ENCODE measurements at regions not wholly inside any gene's neighbourhood (a gene's known extent, or its start where the extent isn't known, plus 50 kb on each side); places are given as distances from the start of the nearest gene placed in this dataset.

DNA sequence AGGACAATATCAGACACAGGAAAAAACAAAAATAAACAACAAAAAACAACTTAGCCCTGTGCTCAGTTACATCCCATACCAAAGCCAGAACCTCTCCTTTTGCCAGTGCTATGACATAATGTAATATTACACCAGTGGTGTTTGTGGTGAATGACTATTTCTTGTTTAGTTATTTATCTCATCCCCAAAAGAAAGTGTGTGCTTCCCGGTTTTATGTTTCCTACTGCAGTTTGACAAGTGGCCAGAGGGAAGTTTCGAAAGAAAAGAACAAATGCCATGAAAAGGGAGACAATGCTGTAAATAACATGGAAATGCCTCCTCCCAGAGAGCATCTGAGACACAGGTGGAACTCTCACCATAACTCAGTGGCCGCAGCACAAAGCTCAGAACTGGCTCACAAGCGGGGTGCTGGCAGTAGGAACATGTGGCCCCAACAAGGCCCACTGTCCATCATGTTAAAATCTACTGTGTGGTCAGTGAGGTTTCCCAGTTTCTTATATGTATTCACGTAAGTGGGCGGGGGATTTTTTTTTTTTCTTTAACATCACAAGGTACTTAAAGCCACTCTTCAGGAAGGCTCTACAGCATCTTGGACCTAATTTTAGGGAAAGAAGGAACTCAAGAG is 158.2 kb downstream of the BARHL2 start:
- no peak for DNase-seq (ENCODE audit: low spot score)

DNA sequence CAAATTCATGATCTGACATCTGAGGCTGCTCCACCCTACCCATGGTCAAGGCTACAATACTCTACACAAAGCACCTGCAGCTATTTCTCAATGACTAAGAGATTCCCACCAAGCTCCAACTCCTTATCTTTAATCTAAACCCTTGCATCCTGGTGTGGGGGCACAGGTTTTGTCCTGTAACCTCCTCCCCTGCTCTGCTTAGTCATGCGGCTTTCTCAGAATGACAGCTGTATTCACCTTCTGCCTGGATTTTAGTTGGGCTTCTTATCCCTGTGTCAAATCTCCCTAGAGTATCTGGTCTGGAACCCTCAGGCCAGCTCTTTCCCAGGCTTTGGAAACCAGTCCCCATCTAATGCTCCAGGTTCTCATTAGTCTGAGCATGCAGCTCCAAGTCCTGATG is 159.0 kb downstream of the BARHL2 start:
- DNase-seq (ENCODE audit: low spot score): no peak

DNA sequence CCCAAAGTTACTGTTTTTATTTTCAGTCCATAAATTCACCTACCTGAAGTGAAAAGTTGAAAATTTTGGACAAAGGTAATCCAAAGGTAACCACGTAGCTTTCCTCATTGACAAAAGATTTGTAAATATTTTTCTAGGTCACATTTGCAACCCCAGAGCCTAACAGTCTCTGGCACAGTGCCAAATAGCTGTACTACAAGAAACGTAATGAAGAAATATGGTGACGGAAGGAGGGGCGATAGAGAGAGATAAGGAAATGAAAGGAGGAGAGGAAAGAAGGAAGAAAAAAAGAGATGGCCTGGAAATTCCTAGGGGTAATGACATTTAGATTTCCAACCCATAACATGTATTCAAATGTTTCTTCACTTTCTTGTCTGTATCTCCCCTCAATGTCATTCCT is 159.4 kb downstream of the BARHL2 start:
- DNase-seq (ENCODE audit: low spot score): no peak

DNA sequence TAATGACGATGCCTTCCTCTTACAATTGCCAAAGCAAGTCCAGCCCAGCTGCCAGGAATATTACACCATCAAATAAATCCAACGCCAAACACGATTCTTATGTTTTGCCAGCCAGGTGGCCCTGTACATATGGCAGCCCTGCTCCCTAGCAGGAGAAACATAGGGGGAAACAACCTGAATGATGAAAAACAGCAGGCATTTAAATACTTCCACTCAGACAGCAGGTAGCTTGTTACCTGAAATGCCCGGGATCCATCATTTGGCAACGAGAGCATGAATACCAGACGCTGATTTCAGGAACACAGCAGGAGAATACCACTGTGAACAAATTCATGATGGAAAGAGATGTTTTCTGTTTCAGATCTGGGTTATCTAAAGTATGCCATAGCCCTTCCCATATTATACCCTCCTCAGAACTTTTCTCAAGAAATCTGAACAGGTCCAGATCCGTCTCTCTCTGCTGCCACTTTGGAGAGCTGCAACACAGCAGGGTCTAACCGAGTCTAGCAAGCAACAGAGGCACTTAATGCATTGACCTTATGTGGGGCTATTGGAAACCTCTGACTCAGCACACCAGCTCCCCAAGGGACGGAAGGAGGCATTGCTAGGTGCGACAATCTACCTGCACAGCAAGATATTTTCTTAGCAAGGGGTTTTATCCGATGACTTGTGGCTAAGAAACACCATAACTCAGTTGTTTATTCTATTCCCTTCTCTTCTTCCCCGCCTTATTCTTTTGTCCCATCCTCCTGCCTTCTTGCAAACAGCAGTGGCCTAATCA is 166.3 kb downstream of the BARHL2 start:
- no peak for DNase-seq (ENCODE audit: low spot score)

DNA sequence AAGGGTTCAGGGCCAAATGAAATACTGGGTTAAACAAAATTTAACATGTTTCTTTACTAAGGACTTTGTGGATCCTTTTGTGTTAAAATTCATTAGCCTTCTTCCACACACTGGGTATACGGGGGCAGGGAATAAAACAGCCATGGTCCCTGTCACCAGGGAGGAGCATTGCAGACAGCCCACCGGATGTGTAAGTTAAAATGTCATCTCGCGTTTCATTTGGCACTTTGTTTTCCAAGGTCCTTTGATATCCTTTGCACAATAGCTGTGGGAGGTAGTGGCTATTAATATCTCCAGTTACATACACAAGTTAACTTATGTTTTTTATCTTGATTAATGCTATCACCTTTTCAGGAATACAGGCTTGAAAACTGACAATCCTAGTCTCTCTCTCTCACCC is 172.7 kb downstream of the BARHL2 start:
- no peak for DNase-seq (ENCODE audit: low spot score)

DNA sequence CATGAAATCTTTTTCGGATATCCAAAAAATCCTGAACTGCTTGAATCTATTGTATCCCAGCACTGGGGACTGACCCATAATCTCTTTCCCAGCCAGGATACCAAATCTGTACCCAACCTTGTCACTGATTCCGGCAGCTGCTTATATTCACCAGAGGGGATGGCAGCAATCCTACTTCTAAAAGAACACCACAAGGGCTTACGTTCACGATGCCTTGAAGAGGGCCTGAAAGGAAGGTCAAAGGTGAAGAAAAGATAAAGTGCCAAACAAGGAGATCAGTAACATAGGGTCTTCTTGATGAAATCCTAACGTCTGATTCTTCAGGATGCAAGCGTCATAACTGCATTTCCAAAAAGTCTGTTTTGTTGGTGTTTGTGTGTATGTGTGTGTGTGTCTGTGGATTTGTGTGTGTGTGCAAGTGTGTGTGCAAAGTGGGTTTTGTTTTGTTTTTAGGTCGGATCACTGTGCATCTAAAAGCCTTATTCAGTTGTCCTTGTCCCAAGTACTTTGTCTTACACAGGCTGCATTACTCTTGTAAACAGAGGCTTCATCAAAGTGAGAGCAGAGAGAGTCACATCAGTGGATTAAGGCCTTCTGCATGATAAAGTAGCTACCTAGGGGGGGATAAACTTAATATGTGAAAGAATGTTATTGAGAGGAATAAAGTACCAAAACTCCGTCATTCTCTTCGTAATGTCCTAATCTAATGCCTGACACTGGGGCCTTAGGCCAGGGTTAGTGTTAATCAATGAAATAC is 179.3 kb downstream of the BARHL2 start:
- no peak for DNase-seq (ENCODE audit: low spot score)

DNA sequence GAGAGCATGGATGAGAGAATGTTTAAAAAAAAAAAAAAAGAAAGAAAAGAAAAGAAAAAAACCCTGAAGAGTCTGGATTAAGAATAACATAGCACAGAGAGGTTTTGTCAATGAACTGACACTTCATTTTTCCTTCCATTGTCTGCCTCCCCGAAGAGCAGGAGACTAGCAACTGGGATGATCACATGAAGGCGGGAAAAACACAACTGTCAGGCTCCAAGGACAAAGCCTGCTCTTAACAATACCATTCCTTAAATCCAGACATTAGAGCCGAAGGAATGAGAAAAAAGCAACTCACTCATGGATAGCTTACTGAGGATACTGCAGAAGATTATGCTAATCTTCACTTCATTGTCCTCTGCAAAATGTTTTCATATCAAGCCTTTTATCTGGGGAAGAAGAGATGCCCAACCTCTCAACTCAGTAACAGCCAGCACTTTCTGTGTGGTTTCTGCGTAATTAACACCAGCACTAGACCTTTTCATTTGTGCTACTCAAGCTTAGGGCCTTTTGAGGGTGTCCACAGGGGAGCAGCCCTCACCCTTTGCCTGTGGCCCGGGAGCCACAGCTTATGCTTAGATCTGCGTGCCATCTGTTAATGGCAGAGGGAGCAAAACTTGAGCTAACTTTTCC is 182.3 kb downstream of the BARHL2 start:
- no peak for DNase-seq (ENCODE audit: low spot score)

DNA sequence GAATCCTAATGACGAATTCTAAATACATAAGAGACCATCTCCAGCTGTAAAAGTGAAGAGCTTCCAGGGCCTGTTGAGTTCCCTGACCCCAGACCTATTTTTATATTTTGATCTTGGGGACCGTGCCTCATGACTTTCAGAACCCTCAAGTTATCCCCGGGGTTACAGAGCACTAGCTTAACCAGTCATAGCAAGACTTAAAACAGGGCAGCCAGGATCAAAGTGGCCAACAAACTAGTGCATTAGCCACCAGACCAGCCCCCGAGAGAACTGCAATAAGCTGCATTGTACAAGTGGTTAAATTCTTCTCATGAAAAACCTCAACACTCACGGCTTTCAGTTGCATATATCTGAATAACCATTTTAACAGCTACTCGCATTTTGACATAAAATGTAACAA is 183.0 kb downstream of the BARHL2 start:
- no peak for DNase-seq (ENCODE audit: low spot score)

DNA sequence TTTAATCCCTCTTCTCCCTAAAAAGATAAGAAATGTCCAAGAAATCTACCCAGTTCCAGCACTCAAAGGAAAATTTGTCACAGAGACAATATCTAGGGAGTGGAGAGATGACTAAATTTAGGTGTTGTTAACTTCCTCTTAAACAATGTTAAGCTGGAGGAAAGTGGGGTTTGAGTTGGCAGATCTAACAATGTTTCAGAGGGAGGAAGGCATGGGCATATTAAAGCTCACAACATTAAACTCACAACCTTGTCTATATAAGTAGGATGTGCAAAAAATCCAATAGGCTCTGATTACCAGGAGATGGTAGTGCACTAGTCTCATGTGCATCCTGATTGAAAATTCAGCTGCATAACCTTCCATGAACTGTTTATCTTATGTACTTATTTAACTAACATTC is 190.1 kb downstream of the BARHL2 start:
- DNase-seq (ENCODE audit: low spot score): no peak

DNA sequence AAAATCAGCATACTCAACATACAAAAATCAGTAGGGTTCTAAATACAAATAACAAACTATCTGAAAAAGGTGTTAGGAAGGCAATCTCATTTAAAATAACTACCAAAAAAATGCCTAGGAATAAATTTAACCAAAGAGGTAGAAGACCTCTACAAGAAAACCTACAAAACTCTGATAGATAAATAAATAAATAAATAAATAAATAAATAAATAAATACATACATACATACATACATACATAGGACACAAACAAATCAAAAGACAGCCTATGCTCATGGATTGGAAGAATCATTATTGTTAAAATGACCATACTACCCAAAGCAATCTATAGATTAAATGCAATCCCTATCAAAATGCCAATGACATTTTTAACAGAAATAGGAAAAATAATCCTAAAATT is 194.7 kb downstream of the BARHL2 start:
- DNase-seq (ENCODE audit: low spot score): no peak

DNA sequence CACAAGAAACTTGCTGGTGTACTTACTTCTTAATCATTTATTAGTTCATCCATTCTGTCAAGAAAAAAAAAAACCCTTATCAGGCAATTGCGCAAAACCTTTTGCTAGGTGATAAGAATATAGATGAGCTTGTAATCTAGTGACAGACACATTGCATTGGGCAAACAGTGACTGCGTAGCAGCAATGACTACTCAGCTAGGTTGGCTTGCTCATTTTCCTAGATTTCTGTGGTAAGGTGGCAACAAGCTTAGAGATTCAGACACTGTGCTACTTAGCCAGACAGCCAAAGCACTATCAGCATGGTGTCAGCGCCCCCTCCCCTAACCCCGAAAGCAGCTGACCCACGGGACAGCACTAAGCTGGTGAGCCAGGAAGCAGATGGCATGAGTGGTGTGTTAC is 203.1 kb downstream of the BARHL2 start:
- DNase-seq (ENCODE audit: low spot score): no peak

DNA sequence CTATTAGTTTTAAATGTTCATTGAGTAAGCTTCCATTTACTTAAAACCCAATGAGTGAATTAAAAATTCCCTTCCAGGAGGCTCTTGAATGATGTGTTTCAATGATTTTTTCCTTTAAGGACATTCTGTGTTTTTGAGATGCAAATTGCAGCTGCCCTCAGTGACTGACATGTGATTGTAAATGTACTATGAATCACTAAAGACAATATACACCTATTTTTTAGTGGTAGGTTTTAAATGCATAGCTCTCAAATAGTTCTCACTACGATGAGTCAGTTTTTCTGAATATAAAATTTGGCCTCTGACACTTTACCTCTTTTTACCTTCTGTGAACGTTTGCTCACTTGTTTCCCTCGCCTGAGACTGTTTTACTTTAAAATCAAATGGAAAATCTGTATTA is 204.7 kb downstream of the BARHL2 start:
- no peak for DNase-seq (ENCODE audit: low spot score)

DNA sequence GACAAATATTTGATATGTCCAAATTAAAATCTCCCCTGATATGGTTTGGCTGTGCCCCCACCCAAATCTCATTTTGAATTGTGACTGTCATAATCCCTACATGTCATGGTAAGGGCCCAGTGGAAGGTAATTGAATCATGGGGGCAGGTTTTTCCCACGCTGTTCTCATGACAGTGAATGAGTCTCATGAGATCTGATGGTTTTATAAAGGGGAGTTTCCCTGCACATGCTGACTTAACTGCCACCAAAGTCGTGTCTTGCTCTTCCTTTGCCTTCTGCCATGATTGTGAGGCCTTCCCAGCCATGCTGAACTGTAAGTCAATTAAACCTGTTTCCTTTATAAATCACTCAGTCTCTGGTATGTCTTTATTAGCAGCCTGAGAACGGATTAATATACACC is 207.0 kb downstream of the BARHL2 start:
- no peak for DNase-seq (ENCODE audit: low spot score)

DNA sequence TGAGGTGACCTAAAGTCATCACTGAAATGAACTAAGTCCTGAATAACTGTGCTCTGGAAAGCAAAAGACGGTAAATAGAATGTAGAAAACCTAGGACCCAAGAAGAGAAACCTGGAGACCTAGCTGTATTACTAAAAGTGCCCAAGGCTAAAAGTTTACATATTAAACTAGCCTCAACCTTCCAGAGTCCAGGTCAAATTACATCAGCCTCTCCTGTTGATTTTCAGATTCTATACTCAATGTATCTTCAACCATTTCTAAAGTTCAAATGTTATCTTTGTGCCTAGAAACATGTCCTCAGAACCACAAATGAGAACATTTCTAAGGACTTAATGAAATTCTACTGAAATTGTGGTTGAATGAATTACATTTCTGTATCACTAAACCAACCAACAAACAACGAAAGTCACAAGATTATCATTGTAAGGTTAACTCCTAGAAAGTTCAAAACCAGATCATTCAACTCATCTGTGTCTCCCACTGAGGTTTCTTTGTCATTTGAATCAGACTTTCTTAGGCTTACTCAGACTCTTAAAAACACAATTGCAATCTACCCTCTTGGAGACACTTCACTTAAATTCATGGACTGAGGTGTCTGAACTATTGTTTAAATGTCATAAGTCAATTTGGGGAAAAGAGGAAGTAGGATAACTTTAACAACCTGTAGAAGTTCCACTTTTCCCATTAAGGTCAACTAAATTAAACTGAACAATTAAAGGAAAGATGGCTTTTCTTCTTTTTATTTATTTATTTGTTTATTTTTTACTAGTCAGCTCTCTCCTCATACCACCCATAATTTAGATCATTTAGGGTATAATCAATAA is 207.7 kb downstream of the BARHL2 start:
- no peak for DNase-seq (ENCODE audit: low spot score)

DNA sequence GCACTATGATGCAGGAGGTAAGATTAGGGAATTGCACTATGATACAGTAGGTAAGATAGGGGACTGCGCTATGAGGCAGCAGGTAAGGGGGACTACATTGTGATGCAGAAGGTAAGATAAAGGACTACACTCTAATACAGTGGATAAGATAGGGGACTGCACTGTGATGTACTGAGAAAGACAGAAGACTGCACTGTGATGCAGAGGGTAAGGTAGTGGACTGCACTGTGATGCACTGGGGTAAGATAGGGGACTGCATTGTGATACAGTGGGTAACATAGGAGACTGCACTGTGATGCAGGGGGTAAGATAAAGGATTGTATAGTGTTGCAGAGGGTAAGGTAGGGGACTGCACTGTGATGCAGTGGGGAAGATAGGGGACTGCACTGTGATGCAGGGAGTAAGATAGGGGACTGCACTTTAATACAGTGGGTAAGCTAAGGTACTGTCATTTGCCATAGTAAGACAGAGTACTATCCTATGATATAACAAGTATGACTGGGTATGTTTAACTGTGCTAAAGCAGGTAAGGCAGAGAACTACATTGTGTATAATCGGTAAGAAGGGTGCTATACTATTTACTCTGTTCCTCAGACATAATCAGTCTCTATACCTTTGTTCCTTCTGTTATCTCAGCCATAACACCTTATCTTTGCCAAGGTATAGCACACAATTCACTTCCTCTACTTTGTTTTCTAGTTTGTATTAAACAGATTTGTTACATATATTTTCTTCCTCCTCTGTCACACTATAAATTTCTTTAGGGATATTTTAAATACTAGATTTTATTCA is 208.5 kb downstream of the BARHL2 start:
- DNase-seq (ENCODE audit: low spot score): no peak

DNA sequence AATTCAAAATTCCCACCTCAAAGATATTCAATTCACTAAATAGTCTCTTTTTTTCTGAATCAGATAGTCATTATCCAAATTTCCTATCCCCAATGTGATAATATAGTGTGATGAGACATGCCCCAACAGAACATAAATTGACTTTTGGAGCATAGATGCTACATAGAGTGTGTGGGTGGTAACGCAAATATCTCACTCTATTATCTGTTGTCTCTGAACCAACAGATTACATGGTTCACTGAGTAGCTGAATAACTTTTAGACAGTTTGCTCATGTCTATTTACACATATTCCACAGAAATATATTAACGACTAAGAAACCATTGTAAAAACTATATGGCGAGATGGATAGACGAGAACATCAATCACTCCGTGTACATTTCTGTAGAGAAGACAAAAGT is 209.9 kb downstream of the BARHL2 start:
- no peak for DNase-seq (ENCODE audit: low spot score)

DNA sequence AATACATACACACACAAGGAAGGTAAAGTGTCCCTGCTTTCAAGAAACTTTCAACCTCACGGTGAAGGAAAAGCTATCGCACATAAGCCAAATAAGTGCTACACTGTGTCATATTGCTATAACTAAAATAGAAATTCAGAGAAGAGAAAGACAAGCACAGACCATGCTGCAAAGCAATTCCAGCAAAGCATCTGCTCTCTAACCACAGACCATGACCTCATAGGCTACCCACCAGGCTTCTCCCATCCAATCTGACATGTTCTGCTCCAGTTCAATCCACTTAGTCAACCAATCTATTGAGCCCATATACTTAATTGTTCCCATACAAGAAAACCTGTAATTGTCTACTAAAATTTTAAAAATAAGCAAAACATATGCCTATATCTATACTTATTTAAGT is 211.3 kb downstream of the BARHL2 start:
- no peak for DNase-seq (ENCODE audit: low spot score)

DNA sequence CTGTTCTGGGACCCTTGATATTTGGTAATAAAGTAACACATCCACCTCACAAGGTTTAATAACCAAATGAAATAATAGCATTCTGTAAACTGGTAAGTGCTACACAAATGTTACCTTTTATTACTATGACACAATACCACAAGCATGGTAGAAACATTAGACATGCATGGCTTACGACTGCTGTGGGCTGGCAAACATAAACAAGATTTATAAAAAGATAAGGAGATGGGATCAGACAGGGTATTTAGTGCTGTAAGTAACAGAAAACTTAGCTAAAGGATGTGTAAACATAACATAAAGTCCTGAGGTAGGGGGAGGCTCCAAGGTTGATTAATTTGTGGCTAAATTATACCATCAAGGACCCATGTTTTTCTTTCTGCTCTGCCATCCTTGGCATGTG is 212.6 kb downstream of the BARHL2 start:
- DNase-seq (ENCODE audit: low spot score): no peak

DNA sequence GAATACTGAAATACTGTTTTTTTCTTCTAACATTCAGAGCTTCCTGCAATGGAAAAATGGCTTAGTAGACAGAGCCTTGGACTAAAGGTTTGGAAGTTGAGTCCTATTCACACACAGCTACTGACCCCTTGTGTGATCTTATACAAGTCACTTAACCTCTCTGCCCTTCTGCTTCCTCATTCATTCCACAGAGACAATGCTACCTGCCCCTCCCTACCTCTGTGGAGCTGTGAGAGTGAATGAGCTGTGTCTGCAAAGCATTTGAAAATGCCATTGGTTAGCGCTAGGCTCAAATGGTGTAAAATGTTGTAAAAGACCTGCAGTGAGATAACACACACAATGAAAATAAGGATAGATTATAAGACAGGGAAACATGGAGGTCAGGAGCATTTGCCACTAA is 214.4 kb downstream of the BARHL2 start:
- DNase-seq (ENCODE audit: low spot score): no peak

DNA sequence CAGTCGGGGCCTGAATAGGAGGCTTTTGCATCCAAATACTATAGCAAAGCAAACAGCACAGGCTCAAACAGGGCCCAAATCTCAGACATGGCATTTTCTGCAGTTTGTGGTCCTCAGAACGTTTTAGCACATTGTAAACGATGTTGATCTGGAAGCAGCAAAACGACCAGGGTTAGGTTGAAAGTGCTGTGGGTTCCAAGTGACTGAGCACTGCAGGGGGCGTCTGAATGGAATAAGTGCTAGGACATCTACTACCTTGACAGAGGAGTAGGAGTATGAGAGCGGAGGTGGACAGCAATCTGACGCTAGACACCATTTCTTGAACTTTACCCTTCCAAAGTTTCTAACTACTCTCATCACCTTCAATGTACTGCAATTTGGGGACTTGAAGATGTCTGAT is 214.9 kb downstream of the BARHL2 start:
- no peak for DNase-seq (ENCODE audit: low spot score)

DNA sequence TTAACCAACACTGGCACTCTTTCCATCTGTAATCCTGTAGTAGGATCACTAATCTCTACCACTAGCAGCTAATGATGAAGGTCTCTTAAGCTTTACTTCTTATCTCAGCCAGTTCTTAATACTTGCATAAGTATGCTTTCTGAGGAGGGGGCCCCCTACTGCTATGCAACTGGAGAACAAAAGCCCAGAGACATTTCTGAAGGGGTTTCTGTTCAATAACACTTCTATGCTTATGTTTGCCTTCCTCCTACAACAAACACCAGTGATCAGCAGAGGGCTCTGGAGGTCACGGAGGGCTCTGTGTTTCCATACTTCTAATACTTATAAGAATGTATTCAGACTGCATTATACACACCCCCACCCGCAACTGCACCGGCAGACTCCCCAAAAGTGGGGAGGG is 215.8 kb downstream of the BARHL2 start:
- DNase-seq (ENCODE audit: low spot score): no peak

Data from putamen (tissue), 1 donor.